ENCODE measurements at regions not wholly inside any gene's neighbourhood (a gene's known extent, or its start where the extent isn't known, plus 50 kb on each side); places are given as distances from the start of the nearest gene placed in this dataset.

DNA sequence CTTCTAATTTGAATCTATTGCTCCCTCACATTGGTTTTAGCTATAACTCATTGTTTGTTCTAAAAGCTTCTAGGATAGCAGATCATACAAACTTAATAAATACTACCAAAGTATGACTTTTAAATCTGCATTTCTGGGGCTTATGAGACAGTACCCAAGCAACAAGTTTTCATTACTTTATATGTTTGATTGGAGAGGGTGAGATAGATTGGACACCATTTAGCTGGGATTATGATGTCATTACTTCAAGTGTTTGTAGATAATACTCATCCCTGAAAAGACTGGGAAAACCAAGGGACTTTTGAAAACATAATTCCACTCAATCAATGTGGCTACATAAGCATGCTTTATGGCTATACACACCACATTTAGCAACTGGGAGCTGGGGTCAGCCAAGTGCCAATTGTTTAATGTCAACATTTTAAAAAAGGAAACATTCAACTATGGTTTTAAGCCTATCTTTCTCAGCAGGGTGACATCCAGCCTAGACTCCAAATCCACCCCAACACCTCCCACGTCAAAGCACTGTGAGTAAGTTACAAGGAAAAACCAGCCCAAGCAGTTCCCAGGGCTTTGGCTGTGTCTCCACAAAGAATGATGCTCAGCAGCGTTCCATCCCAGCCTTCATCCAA lies 119.9 kb downstream of the ETAA1 start:
- DNase-seq: no peak
- no peaks in the 10 kb centered on the region for H3K9me3 ChIP-seq
- no peak for TF ChIP-seq POLR2A (IDR thresholded peaks at IDR 0.05)
- TF ChIP-seq CTCF (IDR thresholded peaks at IDR 0.05 in 4 of 5, conservative IDR thresholded peaks at IDR 0.05 in 1 of 5): no peak
- H3K27ac ChIP-seq: no peak overlapping the region
- no peak for ATAC-seq
- in situ Hi-C loops (cut with MboI; ENCODE audit: low sequenced_read_pairs in 4 of 4) (no loop called here), intact Hi-C loops (cut with DNase I; ENCODE audit: low total_unique reads) (no loop called here)
- no peak overlapping the region for H3K4me3 ChIP-seq
- no peaks in the 10 kb centered on the region for H3K4me1 ChIP-seq
- H3K27me3 ChIP-seq: no peaks in the 10 kb centered on the region
- no peaks in the 10 kb centered on the region for H3K36me3 ChIP-seq

- Histone ChIP-seq H3K27ac (no peak overlapping the region), H3K36me3 (no peaks in the 10 kb centered on the region), H3K4me3 (no peak overlapping the region), H3K9me3 (no peaks in the 10 kb centered on the region), H3K27me3 (no peaks in the 10 kb centered on the region), H3K4me1 (no peaks in the 10 kb centered on the region)
- in situ Hi-C loops (cut with MboI; ENCODE audit: low sequenced_read_pairs in 4 of 4) (no loop called here), intact Hi-C loops (cut with DNase I; ENCODE audit: low total_unique reads) (no loop called here)
- DNase-seq (no peak), ATAC-seq (no peak)
- TF ChIP-seq POLR2A (IDR thresholded peaks at IDR 0.05): no peak
- no peak for TF ChIP-seq CTCF (IDR thresholded peaks at IDR 0.05 in 4 of 5, conservative IDR thresholded peaks at IDR 0.05 in 1 of 5)
Measured at GRCh38 chr2:67522148-67522547, 125.0 kb downstream of the ETAA1 start.

- no peaks in the 10 kb centered on the region for H3K27me3 ChIP-seq
- H3K4me1 ChIP-seq: no peaks in the 10 kb centered on the region
- in situ Hi-C loops (cut with MboI; ENCODE audit: low sequenced_read_pairs in 4 of 4) (no loop called here), intact Hi-C loops (cut with DNase I; ENCODE audit: low total_unique reads) (no loop called here)
- ATAC-seq (no peak), DNase-seq (no peak)
- H3K4me3 ChIP-seq: no peak overlapping the region
- H3K36me3 ChIP-seq: no peaks in the 10 kb centered on the region
- H3K27ac ChIP-seq: no peak overlapping the region
- no peaks in the 10 kb centered on the region for H3K9me3 ChIP-seq
- TF ChIP-seq CTCF (IDR thresholded peaks at IDR 0.05 in 4 of 5, conservative IDR thresholded peaks at IDR 0.05 in 1 of 5): no peak
- TF ChIP-seq POLR2A (IDR thresholded peaks at IDR 0.05): no peak
Measured at GRCh38 chr2:67524213-67524612, 127.1 kb downstream of the ETAA1 start.

DNA sequence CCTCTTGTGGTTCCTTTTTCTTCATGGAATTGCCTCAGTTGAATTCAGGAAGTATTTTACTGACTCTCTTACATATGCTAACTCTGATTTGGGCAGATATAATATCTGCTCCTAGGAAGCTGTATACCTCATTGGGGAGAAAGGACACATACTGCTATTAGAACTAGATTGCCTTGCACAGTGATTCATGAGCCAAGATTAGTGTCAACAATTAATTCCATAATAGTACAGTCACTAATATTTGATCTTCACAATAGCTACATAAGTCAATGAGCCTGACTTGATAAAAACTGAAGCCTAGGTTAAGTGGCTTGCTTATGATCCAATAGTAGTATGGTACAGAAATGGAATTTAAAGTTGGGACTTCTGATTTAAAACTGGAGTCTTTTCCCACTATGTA lies 127.6 kb downstream of the ETAA1 start:
- ATAC-seq: no peak
- TF ChIP-seq POLR2A (IDR thresholded peaks at IDR 0.05): no peak
- TF ChIP-seq CTCF (IDR thresholded peaks at IDR 0.05 in 4 of 5, conservative IDR thresholded peaks at IDR 0.05 in 1 of 5): no peak
- no peaks in the 10 kb centered on the region for H3K27me3 ChIP-seq
- H3K36me3 ChIP-seq: no peaks in the 10 kb centered on the region
- no peaks in the 10 kb centered on the region for H3K4me1 ChIP-seq
- H3K4me3 ChIP-seq: no peak overlapping the region
- in situ Hi-C loops (cut with MboI; ENCODE audit: low sequenced_read_pairs in 4 of 4) (no loop called here), intact Hi-C loops (cut with DNase I; ENCODE audit: low total_unique reads) (no loop called here)
- H3K27ac ChIP-seq: no peak overlapping the region
- H3K9me3 ChIP-seq: no peaks in the 10 kb centered on the region
- DNase-seq: no peak

- intact Hi-C loops (cut with DNase I; ENCODE audit: low total_unique reads) (no loop called here), in situ Hi-C loops (cut with MboI; ENCODE audit: low sequenced_read_pairs in 4 of 4) (no loop called here)
- DNase-seq (no peak), ATAC-seq (no peak)
- no peaks in the 10 kb centered on the region for H3K36me3 ChIP-seq
- TF ChIP-seq CTCF (IDR thresholded peaks at IDR 0.05 in 4 of 5, conservative IDR thresholded peaks at IDR 0.05 in 1 of 5) (no peak), POLR2A (IDR thresholded peaks at IDR 0.05) (no peak)
- H3K27ac ChIP-seq: no peak overlapping the region
- no peak overlapping the region for H3K4me3 ChIP-seq
- H3K4me1 ChIP-seq: no peaks in the 10 kb centered on the region
- no peaks in the 10 kb centered on the region for H3K27me3 ChIP-seq
- no peaks in the 10 kb centered on the region for H3K9me3 ChIP-seq
Measured at GRCh38 chr2:67526283-67526682, 129.2 kb downstream of the ETAA1 start.

Data from gastrocnemius medialis (tissue), 4 donors.